ENCODE measurements at regions not wholly inside any gene's neighbourhood (a gene's known extent, or its start where the extent isn't known, plus 50 kb on each side); places are given as distances from the start of the nearest gene placed in this dataset.

DNA sequence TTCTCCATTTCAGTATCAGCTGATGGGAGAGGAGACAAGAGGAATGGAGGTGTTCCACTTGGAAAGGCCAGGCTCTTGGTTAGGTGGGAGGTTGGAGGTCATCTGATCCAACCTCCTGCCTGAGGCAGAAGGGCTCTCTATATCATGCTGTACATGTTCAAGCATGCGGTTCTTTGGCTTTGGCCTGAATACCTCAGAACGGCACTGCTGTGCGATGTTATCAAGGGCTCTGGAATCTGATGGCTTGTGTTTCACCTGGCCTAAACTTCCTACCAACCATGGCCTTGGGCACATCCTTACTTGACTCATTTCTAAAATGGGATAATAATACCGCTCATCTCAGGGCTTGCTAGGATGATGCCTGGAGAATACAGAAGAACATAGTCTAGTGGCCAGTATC lies 90.1 kb upstream of the FAM169A start:
- H3K27ac ChIP-seq: no peak overlapping the region
- TF ChIP-seq ZFX (IDR thresholded peaks at IDR 0.05): no peak
- no peak for TF ChIP-seq CTCF (conservative IDR thresholded peaks at IDR 0.05)

DNA sequence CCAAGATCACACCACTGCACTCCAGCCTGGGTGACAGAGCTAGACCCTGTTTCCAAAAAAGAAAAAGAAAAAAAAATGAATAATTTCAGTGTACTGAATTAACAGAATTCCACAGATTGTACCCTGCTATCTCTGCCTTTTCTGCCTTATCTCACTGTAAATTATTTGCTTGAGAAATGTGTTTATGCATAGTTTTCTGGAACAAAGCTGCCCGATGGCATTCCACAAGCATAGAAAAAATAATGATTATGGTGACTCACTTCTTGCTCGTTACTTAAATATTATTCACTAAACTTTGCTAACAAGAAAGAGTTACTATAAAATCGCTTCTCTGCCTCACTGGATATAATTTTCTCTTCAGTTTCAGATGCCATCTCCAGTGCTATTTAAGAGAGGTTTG lies 88.7 kb upstream of the FAM169A start:
- H3K27ac ChIP-seq: no peak overlapping the region
- TF ChIP-seq CTCF (conservative IDR thresholded peaks at IDR 0.05) (no peak), ZFX (IDR thresholded peaks at IDR 0.05) (no peak)

DNA sequence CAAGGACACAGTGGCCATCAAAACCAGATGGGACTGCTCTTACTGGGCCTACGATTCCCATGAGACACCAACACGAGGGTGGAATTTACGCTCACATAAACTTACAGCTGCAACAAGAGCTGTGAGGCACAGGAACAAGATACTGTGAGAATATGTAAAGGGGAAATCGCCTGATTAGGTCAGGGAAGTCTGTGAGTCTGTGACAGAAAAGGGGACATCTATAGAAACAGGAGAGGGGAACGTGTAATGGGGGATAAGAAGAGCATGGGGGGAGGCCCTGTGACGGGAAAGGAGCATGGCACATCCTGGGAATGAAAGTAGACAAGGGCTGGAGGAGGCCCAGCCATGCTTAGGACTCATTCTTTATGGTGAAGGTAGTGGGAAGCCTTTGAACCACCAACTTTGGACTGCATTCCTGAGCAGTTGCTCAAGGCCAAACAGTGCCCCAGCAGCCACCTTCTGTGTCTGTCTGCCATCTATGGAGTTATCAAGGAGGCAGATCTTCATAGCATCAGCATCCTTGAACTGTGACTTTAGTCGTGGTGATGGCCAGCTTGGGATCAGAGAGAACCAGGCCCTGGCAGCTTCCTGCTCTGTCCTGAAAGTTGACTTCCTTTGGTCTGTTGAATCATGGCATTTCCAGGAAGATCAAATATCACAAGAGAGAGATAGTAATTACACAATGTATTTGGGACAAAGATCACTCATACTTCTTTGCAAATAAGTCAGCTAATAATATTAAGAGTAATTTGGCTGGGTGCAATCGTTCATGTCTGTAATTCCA lies 87.9 kb upstream of the FAM169A start:
- TF ChIP-seq CTCF (conservative IDR thresholded peaks at IDR 0.05): no peak
- no peak for TF ChIP-seq ZFX (IDR thresholded peaks at IDR 0.05)
- no peak overlapping the region for H3K27ac ChIP-seq

DNA sequence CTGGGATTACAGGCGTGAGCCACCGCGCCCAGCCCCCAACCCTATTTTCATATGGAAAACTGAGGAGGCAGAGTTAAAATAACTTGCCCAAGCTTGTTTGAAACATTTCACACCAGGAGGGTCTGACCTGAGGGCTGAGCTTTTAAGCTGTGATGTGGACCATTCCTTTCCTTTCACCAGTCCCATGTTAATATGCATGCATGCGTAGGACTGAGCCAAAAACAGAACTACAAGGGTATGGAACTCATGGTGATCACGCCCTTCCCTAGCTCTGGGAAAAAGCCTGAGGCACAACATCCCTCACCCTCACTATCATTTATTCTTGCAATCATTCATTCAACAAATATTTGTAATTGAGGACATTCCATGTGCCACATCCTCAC lies 87.4 kb upstream of the FAM169A start:
- H3K27ac ChIP-seq: no peak overlapping the region
- no peak for TF ChIP-seq ZFX (IDR thresholded peaks at IDR 0.05)
- no peak for TF ChIP-seq CTCF (conservative IDR thresholded peaks at IDR 0.05)

GRCh38 chr5:74952406-74952805 lies 86.2 kb upstream of the FAM169A start:
- TF ChIP-seq CTCF (conservative IDR thresholded peaks at IDR 0.05) (no peak), ZFX (IDR thresholded peaks at IDR 0.05) (no peak)
- H3K27ac ChIP-seq: no peak overlapping the region

GRCh38 chr5:74951865-74952264 lies 85.7 kb upstream of the FAM169A start:
- H3K27ac ChIP-seq: no peak overlapping the region
- TF ChIP-seq ZFX (IDR thresholded peaks at IDR 0.05) (no peak), CTCF (conservative IDR thresholded peaks at IDR 0.05) (no peak)

DNA sequence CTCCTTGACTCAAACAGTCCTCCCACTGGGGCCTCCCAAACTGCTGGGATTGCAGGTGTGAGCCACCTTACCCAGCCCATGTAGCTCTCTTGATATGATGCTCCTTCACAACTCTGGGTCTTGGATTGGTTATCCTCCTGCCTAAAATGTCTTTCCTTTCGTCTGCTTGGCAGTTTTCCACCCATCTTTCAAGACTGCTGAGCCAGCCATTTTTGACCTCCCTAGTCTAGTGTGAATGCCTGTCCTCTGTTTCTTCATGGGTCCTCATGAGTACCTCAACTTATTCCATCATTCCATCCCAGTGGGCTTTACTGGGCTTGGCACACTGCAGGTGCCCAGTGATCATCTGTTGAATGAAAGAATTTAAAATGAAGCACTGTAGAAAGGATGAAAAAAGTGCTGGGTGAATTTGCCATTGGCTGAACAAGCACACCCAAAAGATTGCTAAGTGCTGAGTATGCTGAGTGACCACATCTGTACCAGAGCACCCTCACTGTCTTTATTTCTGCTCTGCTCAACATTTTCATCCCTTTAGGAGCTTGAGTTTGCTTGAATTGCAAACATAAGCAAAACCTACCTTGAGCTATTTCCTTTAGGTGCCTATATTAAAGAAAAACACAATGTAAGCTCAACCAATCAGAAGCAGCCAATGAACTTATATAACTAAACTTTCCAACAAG lies 84.8 kb upstream of the FAM169A start:
- H3K27ac ChIP-seq: no peak overlapping the region
- TF ChIP-seq CTCF (conservative IDR thresholded peaks at IDR 0.05) (no peak), ZFX (IDR thresholded peaks at IDR 0.05) (no peak)
